ENCODE measurements at regions not wholly inside any gene's neighbourhood (a gene's known extent, or its start where the extent isn't known, plus 50 kb on each side); places are given as distances from the start of the nearest gene placed in this dataset.

DNA sequence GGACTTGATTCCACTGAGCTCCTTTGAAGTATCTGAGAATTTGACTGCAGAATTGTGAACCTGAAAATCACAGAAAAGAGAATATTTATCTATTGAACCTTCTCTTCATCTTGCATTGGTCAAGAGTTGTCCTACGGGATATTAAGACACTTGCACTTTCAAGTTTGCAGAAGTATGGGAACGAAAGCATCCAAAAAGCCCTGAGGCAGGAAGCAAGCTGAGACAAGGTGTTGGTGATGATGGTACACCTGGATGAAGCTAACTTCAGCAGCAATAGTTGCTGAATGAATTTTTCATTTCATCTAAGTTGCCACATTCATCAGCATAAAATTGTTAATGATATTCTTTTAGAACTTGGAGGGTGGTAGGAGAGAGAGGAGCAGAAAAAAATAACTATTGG is 686.6 kb upstream of the ADAMTS5 start:
- H3K9me3 ChIP-seq = no peaks in the 10 kb centered on the region
- no peaks in the 10 kb centered on the region for H3K4me1 ChIP-seq
- H3K4me3 ChIP-seq = no peak overlapping the region
- H3K27ac ChIP-seq = no peak overlapping the region
- H3K36me3 ChIP-seq = no peaks in the 10 kb centered on the region
- no peak for DNase-seq (ENCODE audit: low spot score)
- H3K27me3 ChIP-seq = no peaks in the 10 kb centered on the region
- TF ChIP-seq, protein P1, sequence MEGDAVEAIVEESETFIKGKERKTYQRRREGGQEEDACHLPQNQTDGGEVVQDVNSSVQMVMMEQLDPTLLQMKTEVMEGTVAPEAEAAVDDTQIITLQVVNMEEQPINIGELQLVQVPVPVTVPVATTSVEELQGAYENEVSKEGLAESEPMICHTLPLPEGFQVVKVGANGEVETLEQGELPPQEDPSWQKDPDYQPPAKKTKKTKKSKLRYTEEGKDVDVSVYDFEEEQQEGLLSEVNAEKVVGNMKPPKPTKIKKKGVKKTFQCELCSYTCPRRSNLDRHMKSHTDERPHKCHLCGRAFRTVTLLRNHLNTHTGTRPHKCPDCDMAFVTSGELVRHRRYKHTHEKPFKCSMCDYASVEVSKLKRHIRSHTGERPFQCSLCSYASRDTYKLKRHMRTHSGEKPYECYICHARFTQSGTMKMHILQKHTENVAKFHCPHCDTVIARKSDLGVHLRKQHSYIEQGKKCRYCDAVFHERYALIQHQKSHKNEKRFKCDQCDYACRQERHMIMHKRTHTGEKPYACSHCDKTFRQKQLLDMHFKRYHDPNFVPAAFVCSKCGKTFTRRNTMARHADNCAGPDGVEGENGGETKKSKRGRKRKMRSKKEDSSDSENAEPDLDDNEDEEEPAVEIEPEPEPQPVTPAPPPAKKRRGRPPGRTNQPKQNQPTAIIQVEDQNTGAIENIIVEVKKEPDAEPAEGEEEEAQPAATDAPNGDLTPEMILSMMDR (IDR thresholded peaks at IDR 0.05) = no peak

DNA sequence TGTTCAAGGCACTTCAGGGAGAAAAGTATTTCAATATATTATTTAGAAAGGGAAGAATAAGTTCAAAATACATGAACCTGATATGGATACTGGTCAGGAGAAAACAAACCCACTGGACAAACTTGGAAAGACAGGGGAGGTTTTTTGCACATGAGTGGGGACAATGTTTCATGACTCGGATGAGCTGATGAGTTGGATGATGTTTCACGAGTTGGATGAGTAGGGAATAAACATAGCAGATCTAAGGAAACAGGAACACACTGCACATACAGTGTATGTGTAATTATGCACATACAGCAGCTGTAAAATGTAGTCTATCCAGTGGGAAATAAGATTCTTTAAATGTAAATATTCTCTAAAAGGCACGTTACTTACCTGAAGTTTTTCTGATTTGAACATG is 682.9 kb upstream of the ADAMTS5 start:
- TF ChIP-seq, protein P1 (IDR thresholded peaks at IDR 0.05) = no peak
- Histone ChIP-seq H3K9me3 (no peaks in the 10 kb centered on the region), H3K27me3 (no peaks in the 10 kb centered on the region), H3K4me3 (no peak overlapping the region), H3K36me3 (no peaks in the 10 kb centered on the region), H3K4me1 (no peaks in the 10 kb centered on the region), H3K27ac (no peak overlapping the region)
- DNase-seq (ENCODE audit: low spot score) = no peak

DNA sequence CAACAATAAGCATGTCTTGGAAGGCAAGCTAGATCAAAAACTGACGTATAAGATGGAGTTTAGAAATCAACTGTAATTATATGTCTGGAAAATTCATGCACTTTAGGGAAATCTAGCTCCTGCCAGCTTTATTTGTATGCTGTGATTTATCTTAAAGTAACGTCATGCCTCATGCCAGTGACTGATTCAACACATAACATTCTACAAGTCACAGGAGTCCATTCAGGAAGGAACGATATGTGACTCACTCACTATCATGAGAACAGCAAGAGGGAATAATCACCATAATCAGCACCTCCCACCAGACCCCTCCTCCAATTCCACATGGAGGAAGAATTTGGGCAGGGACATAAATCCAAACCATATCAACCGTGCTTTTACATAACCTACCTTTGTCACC is 682.4 kb upstream of the ADAMTS5 start:
- Histone ChIP-seq H3K36me3 (no peaks in the 10 kb centered on the region), H3K27ac (no peak overlapping the region), H3K4me1 (no peaks in the 10 kb centered on the region), H3K27me3 (no peaks in the 10 kb centered on the region), H3K9me3 (no peaks in the 10 kb centered on the region), H3K4me3 (no peak overlapping the region)
- TF ChIP-seq, protein P1 (IDR thresholded peaks at IDR 0.05) = no peak
- DNase-seq (ENCODE audit: low spot score) = no peak

DNA sequence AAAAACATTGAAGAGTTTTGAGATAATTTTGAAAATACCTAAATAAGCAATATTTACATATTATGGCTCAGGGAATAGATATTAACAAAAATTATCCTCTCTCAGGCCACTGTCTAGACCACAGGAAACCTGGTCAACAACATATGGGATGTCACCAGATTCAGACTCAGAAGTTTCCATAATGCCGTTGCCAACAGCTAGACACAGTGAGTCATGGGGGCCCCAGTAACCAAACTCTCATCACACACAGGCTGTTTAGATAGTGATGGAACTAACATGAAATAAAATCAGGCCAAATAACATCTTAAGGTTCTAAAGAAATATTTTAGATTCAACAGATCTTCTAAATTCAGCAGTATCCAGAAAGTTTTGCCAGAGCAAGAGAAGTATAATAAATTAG is 681.7 kb upstream of the ADAMTS5 start:
- Histone ChIP-seq H3K9me3 (no peaks in the 10 kb centered on the region), H3K4me3 (no peak overlapping the region), H3K36me3 (no peaks in the 10 kb centered on the region), H3K27me3 (no peaks in the 10 kb centered on the region), H3K4me1 (no peaks in the 10 kb centered on the region), H3K27ac (no peak overlapping the region)
- no peak for DNase-seq (ENCODE audit: low spot score)
- TF ChIP-seq, protein P1 (IDR thresholded peaks at IDR 0.05) = no peak

DNA sequence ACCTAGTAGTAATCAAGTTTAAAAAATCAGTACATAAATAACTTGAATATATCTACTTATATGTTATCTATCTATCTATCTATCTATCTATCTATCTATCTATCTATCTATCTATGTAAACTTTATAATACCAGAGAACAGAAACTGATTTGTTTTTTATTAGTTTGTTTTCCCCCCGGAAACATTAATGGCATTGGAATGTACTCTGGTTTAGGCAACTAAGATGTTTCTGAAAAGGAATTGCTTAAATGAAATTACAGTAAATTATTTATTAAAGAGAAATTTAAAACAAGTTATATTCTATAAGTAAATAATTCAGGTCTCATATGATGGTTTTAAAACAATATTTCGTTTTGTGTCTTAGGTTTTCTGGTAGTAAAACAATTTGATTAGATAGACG is 681.0 kb upstream of the ADAMTS5 start:
- Histone ChIP-seq H3K36me3 (no peaks in the 10 kb centered on the region), H3K4me3 (no peak overlapping the region), H3K27me3 (no peaks in the 10 kb centered on the region), H3K4me1 (no peaks in the 10 kb centered on the region), H3K27ac (no peak overlapping the region), H3K9me3 (no peaks in the 10 kb centered on the region)
- DNase-seq (ENCODE audit: low spot score) = no peak
- TF ChIP-seq, protein P1 (IDR thresholded peaks at IDR 0.05) = no peak

DNA sequence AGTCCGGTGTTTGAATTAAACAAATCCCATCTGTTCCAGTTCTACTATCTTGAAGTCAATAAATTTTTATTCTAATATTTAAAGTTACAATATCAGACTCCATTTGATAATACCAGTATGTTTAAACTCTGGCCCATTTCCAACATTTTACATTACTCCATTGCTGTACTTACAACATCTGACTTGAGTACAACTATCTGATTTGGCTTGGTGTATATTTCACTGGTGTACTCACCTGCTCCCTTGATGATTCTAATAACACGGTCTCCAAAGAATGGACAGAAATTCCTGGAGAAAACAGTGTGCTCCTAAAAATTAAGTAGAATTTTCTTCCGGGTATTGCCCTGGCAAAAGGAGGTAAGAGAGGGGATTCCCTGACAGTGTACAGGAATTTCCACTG is 680.5 kb upstream of the ADAMTS5 start:
- Histone ChIP-seq H3K27me3 (no peaks in the 10 kb centered on the region), H3K9me3 (no peaks in the 10 kb centered on the region), H3K27ac (no peak overlapping the region), H3K4me1 (no peaks in the 10 kb centered on the region), H3K4me3 (no peak overlapping the region), H3K36me3 (no peaks in the 10 kb centered on the region)
- TF ChIP-seq, protein P1 (IDR thresholded peaks at IDR 0.05) = no peak
- DNase-seq (ENCODE audit: low spot score) = no peak
